HG02798 (cell line): ENCODE measurements at regions not wholly inside any gene's neighbourhood (a gene's known extent, or its start where the extent isn't known, plus 50 kb on each side); places are given as distances from the start of the nearest gene placed in this dataset.

Experiments
- ATAC-seq: cut with Tn5 transposase; IDR thresholded peaks from one replicate; pipeline ENCODE4 v1.9.1; 2021; ENCODE audit warnings: mild to moderate bottlenecking; ENCODE audit not compliant: unreplicated experiment, poor library complexity

DNA sequence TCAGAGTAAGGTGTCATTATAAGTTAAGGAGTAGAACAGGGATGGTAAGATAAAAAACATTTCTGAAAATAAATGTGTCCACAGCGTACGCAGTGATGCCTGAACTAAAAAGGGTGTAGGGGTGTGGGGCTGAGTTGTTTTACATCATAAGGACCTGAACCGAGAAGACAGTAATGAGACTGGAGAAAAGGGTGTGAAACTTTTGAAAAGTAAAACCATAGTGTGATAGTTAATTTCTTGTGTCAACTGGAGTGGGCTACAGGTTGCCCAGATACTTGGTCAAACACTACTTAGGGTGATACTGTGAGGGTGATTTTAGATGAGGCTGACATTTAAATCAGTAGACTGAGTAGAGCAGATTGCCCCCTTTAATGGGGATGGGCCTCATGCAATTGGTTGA lies 169.0 kb upstream of the PRPS1L1 start:
- no peak for ATAC-seq

DNA sequence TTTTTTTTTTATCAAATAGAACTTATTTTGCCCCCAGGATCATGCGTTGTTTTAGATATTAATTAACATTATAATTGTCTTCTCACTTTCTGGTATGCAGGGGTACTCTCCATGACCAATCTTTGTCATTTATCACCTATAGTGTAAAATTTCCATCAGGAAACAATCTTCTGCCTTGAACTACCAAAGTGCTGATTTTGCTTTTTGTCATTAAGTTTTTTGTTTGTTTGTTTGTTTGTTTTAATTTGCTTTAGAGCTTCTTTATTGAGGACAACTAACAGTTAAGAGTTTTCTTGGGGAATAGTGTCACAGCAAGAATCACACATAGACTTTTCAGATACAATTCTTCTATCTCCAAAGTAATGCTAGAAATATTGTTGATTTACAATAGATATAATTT lies 171.2 kb upstream of the PRPS1L1 start:
- no peak for ATAC-seq

DNA sequence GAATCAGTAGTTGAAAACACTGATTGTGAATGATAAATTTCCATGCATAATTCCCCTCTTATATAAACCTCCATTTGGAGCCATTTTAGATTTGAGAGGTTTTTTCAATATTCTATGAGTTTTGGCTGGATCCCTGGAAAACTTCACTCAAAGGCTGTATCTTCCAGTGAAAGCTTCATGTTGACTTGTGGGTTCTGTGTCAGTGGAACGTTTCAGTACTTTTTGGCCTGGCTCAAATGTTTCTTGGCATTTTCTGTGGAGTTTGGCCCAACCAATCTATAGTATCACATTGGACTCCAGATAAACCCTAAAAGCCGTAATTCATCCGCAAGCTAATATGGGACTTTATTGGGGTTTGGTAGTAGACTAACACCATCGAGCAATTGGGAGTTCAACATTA lies 172.6 kb upstream of the PRPS1L1 start:
- ATAC-seq, result no peak

DNA sequence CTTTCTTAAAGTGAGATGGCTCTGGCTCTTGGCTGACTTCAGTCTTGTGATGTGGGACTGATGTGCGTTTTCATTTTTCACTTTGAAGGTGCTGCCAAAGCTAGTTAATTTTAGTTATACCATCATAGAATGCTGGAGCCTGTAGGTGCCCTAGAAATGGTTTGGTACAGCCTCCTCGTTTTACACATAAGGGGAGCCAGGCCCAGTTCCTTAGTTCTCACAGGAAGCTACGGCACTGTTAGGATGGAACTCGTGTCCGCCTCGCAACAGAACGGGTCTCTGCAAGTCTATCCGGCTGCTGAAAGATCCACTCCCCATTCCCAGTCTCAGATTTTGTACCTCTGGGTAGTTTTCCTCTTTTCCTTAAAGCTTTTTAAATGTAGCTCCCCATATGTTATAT lies 173.2 kb upstream of the PRPS1L1 start:
- ATAC-seq, result no peak

DNA sequence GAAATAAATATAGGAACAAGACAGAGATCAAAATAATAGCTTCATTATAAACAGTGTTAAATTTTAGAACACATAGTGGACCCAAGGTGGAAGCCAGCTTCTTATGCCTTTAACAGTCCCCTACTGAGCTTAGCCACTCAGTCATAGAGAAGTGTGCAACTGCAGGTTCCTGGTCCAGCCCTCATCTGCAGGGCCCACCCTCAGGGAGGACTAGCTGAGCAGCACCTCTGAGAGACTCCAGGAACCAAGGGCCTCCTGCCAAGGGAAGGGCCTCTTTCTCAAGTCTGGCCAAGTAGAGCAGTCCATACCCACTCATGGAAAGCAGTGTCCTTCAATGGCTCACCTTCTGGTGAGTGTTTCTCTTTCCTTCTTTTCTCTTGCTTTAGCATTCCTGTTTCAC lies 173.7 kb upstream of the PRPS1L1 start:
- ATAC-seq, result no peak

DNA sequence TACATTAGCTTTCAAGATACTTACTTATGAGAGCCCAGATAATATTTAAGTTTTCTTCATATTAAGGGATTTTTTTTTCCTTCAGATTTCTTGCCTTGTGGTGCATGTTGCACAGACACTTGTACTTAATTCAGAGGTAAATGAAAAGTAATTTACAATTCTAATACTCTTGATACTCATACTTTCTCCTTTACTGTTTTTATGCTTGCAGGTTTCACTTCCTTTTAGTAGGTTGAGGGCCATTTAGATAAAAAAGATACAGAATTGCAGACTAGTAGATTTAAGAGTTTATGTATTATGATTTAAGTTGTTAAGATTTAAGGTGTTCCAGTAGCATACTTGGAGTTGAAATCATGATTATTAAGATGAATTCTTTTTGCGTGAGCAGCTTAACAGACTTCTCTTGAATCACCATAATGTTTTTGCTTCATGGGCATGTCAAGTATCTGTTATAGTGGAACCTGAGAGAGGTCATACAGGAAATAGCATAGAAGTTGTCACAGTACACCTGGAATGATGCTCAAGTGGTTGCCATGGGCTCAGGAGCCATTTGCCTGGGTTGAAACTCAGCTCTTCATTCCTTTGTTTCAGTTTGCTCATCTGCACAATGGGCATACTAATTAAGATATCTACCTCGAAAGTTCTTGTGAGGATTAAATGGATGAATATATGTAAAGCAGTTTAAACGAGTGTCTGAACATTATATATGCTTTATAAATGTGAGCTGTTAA lies 174.8 kb upstream of the PRPS1L1 start:
- ATAC-seq, result no peak

DNA sequence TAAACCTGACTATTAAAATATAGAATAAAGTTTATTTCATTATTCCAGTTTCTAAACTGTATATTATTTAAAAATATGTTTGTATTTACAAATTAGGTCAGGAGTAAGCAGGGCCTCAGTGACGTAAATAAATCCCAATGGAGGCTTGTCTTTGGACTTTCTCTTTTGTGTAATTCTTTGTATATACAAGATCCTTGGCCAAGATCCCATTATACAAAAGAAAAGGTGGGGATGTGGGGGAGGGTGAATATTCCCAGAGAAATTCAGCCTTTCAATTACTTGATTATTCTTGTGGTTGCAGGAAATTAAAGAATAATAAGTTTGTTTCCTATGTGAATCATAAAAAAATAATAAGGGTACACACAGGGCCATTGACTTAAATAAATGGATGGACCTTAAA lies 178.7 kb upstream of the PRPS1L1 start:
- ATAC-seq, result no peak

DNA sequence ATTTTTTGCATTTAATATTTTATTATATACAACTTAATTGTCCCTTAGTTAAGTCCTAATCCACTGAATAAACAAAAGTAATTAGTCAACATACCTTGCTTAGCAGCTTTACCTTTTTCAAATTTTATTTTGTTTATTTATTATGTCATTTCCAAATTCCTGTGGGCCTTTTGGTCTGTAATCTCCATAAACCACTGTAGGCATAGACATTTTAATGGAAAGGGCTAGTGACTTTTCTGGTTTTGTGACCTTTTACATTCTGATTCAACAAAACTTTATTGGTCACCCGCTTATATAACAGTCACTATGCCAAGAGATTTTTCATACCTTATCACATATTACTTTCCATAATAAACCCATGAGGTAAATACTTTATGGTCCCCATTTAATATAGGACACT lies 181.3 kb upstream of the PRPS1L1 start:
- no peak for ATAC-seq

DNA sequence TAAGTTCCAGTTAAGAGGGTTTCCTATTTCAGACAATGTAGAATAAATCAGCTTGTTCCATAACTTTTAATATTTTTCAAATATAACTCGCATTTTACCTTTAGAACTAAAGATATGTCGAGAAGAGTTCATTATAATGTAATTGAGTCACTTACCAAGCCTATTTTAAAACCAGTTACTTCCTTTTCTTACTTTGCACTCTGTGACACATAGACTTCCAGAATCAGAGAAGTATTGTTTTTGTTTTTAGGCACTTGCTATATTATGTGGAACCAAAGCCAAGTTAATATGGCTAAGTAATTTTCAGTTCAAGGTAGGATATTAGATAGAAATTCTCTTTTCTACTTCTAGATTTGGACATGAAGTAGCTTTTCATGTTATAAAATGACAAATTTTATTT lies 182.7 kb upstream of the PRPS1L1 start:
- no peak for ATAC-seq

DNA sequence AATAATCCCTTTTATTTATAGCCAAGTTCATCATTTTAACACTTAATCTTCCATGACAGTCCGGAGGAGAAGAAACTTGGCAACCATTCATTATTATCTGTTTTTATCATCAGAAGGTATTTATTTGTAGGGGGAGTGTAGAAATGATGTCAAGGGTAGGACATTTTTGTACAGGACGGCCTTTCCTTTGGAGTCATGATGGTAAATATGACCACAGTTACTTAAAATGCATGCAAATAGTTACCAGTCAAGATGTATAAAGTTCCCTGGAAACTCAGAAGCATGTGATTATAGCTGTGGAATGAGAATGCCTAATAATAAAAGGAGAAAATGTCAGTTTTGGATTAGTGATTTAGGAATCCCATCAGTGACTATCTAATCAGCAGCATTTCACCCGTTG lies 183.1 kb upstream of the PRPS1L1 start:
- no peak for ATAC-seq

DNA sequence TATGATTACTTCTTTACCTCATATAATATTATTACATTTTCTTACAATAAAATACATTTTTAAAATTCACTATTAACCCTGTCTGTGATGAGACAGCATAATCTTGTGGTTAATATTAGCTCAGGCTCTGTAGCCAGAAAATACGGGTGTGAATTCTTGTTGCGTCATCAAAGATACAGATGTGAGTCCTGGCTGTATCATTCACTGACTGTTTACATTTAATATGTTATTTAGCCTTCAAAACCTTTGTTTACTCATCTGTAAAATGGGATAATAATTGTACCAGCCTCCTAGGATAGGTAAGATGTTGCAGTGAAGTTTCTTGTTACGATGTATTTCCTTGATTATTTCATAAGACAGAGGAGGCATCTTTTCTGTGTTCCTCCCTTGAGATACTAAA lies 184.7 kb upstream of the PRPS1L1 start:
- ATAC-seq, result no peak

DNA sequence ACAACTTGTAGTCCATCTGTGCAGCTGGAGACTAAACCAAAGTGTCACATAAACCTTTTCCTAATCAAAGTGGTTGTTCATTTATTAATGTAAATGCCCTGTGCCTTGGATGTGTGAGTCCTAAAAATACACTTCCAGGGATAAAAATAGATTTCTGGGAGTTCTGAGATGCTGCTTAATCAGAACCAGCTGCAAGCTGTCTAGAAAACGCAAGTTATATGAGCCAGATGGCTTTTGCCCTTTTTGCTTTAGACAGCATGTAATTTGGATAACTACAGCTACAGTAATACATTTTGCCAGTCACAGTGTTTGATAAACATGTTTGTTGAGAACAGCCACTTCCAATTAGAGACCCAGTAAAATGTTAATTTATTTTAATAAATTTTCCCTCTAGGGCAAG lies 185.1 kb upstream of the PRPS1L1 start:
- no peak for ATAC-seq

DNA sequence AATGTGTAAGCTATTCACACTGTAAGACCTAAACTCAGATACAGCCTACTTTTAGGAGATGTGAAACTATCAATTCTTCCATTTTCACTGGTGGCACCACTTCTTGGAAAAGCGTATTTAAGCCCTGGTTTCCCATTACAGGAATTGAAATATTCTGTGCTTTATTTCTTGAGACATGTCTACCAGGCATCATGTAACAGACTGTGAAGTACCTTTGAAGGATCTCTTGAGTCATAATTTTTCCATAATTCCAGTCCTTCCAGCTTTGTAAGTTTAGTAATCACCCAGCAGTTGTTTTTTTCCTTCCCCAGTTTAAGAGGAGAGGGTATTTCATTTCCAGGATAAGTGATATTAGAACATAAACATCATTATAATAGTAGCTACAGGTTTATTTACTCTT lies 186.0 kb upstream of the PRPS1L1 start:
- no peak for ATAC-seq

DNA sequence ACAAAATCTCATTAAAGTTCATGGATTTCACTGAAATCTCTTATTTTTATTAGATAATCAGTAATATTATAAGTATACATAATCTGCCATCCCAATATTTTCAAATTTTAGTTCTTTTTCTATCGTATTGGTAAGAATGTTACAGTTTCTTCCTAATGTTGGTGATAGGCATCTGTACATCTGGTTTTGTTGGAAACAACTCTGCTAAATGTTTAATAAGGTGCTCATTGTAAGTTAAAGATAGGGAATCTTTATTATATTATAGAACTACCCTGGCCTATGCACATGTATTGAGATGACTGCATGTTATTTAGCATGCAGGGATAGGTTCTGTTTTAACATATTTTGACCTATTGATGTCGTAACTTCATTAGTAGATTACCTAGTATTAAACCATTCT lies 188.6 kb upstream of the PRPS1L1 start:
- no peak for ATAC-seq

DNA sequence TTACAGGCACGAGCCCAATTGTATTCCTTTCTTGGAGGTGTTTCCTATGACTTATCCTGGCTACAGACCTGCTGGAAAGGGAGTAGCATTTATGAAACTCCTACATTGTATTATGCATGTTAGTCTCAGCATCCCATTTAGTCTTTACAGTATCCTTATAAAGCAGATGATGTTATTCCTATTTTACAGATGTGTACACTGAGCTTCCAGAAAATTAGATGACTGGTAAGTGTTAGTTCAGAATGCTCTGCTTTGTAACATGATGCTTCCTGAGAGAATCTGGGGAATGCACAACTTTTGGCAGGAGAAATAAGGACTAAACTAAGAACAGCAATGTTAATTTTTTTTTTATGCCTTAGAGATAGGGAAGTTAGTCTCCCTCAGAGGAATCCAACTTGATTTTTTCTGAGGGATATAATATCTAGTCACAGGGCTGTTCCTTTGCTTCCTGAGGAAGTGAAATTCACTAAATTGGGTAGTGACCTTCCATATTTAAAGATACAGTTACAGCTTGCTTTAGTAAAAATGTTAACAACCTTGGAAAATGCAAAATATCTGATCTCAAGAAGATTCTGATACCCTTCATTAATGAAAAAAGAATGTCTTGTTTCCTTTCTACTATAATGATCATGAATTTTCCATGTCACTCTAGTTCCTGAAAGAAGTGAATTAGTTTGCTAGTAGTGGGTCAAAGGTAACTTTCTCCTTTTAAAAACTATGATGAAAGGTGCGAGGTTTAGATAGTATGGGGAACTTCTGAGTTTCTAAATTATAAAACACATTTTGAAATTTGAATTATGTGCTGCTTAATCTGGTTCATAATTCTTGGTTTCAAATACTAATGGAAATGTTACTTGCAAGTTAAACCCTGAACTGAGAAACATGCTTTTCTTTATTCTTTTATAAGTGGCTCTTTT lies 194.0 kb upstream of the PRPS1L1 start:
- no peak for ATAC-seq

DNA sequence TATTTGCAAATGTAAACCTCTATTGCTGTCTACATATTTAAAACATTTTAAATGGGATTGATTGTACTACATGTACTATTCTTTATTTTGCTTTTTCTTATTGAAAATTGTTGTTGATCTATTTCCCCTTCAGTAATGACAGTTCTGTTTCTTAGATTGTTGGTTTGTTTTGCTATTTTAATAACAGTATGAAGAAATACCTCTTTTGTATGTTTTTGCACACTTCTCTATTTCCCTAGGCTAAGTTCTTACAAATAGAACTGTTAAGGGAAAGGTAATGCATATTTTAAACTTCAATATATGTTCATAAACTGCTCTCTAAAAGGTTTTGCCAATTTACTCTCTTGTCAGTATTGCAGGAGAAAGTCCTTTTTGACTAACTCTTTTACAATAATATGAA lies 195.0 kb upstream of the PRPS1L1 start:
- no peak for ATAC-seq

DNA sequence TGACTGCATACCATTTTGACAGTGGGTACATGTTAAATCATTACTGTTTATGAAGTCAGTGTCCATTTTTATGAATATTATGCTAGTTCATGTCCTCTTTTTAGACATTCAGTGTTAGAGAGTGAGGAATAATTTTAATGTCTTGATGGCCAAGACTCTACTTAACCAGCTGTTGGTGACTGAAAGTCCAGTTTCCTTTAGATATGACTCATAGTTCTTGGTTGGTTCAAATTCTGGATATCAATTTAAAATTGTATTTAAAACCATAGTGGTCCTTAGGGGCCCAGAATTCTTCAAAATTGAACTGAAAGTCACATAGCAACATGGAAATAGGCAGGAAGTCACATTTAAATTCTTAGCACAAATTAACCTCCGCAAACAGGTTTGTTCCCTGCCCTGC lies 196.5 kb upstream of the PRPS1L1 start:
- ATAC-seq, result no peak

DNA sequence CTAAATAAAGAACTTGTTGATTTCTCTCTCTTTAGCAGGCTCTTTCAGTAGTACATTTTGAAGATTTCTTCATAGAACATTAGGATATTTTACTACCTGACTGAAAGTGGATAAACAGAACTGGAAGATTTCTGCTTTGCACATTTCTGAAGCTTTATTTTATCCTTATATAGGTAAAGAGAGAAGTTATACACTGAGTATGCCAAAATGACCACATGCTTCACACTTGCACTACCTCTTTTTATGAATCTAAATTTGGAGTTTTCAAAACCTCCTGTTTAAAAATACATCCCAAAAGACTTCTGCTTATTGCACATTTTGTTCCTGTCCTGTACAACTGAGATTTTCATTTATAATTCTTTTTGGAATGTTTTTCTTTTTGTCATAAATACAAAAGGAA lies 197.4 kb upstream of the PRPS1L1 start:
- ATAC-seq, result no peak

DNA sequence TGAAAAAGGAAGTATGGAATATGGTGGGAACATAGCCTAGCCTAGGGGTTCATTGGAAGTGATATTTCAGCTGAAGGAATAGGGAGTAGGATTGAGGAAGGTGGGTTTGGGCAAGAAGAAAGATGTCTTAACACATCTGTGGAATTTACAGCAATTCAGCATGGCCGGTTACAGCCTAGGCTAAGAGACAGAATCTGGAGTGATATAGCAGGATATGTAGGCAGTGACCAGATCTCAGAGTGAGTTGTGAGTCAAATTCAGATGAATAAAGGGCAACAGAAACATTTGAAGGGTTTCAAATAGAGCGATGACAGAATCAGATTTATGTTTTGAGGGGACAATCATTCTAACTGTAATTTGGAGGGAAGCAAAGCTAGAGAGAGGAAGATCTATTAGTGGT lies 199.0 kb upstream of the PRPS1L1 start:
- no peak for ATAC-seq

DNA sequence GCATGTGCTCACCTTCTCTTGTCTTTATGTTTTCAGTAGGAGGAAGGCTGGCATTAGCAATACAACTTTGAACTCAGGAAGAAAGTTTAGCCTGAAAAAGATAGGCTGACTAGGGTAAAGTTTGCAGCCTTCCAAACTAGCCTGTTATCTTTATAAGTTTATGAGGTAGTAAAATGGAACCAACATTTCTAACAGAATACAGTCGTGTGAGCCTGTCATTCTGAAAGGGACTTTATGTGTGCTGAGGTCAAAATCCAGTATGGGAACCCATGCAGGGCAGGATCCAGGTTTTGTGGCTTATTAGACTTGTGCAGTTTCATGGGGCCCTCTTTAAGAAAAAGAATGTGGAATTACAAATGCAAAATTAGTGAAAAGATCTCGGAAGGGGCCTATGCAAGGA lies 201.0 kb upstream of the PRPS1L1 start:
- no peak for ATAC-seq

DNA sequence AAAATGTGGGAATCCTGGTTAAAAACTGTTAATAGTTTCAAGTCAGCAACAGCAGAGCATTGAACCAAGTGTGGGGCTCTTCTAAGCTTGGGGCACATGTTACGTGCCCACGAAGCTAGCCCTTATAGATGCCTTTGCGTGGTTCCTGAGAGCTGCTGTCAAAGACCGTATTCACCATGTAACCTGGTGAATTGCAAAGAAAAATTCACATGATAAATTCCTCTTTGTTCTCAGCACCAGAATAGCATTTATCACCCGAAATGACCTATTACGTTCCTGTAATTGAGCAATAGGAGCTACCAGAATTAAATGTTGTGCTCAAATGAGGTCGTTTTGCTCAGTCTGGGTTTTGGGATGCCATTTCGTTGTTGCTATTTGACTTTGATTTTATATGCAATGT lies 202.6 kb upstream of the PRPS1L1 start:
- ATAC-seq, result no peak

DNA sequence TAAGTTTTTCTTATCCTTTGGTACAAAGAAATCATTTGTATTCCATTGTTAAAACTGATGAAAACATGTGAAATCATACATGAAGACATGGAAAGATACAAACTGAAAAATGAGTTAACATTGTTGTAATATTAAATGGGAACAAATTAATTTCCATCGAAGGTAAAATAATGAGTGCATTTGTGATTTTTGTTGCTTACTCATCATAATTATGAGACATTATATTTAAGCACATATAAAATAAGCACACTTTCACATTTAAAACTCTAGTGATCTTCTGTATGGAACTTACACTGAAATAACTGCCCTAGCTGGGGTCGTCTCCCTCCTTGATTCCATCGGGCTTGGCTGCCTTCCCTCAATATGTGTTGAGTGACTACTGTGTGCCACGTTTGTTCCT lies 204.2 kb upstream of the PRPS1L1 start:
- ATAC-seq, result no peak
